ENCODE measurements at regions not wholly inside any gene's neighbourhood (a gene's known extent, or its start where the extent isn't known, plus 50 kb on each side); places are given as distances from the start of the nearest gene placed in this dataset.

GRCh38 chr2:211203986-211204385 is 647.6 kb downstream of the CPS1 start:
- no peaks in the 10 kb centered on the region for H3K27me3 ChIP-seq
- H3K36me3 ChIP-seq = no peaks in the 10 kb centered on the region
- H3K27ac ChIP-seq = no peak overlapping the region
- no peak for DNase-seq (ENCODE audit: low spot score in 2 of 2)
- H3K9me3 ChIP-seq = no peaks in the 10 kb centered on the region
- TF ChIP-seq CTCF (IDR thresholded peaks at IDR 0.05) (no peak), EP300 (IDR thresholded peaks at IDR 0.05) (no peak), POLR2A (IDR thresholded peaks at IDR 0.05) (no peak)
- no peak overlapping the region for H3K4me3 ChIP-seq
- H3K4me1 ChIP-seq = no peaks in the 10 kb centered on the region

- 52 to 53% methylated on average over 2 of the region's 2 CpGs for WGBS, 2 donors
- Histone ChIP-seq H3K27me3 (no peaks in the 10 kb centered on the region), H3K27ac (no peak overlapping the region), H3K9me3 (no peaks in the 10 kb centered on the region), H3K4me3 (no peak overlapping the region), H3K4me1 (no peaks in the 10 kb centered on the region), H3K36me3 (no peaks in the 10 kb centered on the region)
- DNase-seq (ENCODE audit: low spot score in 2 of 2) = no peak
- TF ChIP-seq EP300 (IDR thresholded peaks at IDR 0.05) = no peak
- TF ChIP-seq CTCF (IDR thresholded peaks at IDR 0.05) = no peak
- TF ChIP-seq POLR2A (IDR thresholded peaks at IDR 0.05) = no peak
Measured at GRCh38 chr2:211204456-211204855, 648.1 kb downstream of the CPS1 start.

- no peaks in the 10 kb centered on the region for H3K36me3 ChIP-seq
- no peaks in the 10 kb centered on the region for H3K4me1 ChIP-seq
- no peak for TF ChIP-seq EP300 (IDR thresholded peaks at IDR 0.05)
- TF ChIP-seq POLR2A (IDR thresholded peaks at IDR 0.05) = no peak
- no peak for TF ChIP-seq CTCF (IDR thresholded peaks at IDR 0.05)
- WGBS, 2 donors = 87 to 95% methylated on average over 6 of the region's 6 CpGs
- H3K27me3 ChIP-seq = no peaks in the 10 kb centered on the region
- no peak overlapping the region for H3K4me3 ChIP-seq
- no peak overlapping the region for H3K27ac ChIP-seq
- H3K9me3 ChIP-seq = no peaks in the 10 kb centered on the region
- DNase-seq (ENCODE audit: low spot score in 2 of 2) = no peak
Measured at GRCh38 chr2:211204902-211205301, 648.5 kb downstream of the CPS1 start.

GRCh38 chr2:211205358-211205757 is 649.0 kb downstream of the CPS1 start:
- Histone ChIP-seq H3K36me3 (no peaks in the 10 kb centered on the region), H3K4me3 (no peak overlapping the region), H3K27me3 (no peaks in the 10 kb centered on the region), H3K27ac (no peak overlapping the region), H3K4me1 (no peaks in the 10 kb centered on the region), H3K9me3 (no peaks in the 10 kb centered on the region)
- 65 to 69% methylated on average over 1 of the region's 1 CpG for WGBS, 2 donors
- TF ChIP-seq POLR2A (IDR thresholded peaks at IDR 0.05) = no peak
- TF ChIP-seq CTCF (IDR thresholded peaks at IDR 0.05) = no peak
- no peak for TF ChIP-seq EP300 (IDR thresholded peaks at IDR 0.05)
- DNase-seq (ENCODE audit: low spot score in 2 of 2) = no peak

- no peaks in the 10 kb centered on the region for H3K27me3 ChIP-seq
- no peak overlapping the region for H3K27ac ChIP-seq
- no peaks in the 10 kb centered on the region for H3K4me1 ChIP-seq
- H3K36me3 ChIP-seq = no peaks in the 10 kb centered on the region
- DNase-seq (ENCODE audit: low spot score in 2 of 2) = no peak
- no peak overlapping the region for H3K4me3 ChIP-seq
- no peaks in the 10 kb centered on the region for H3K9me3 ChIP-seq
- TF ChIP-seq POLR2A (IDR thresholded peaks at IDR 0.05) = no peak
- TF ChIP-seq CTCF (IDR thresholded peaks at IDR 0.05) = no peak
- TF ChIP-seq EP300 (IDR thresholded peaks at IDR 0.05) = no peak
Measured at GRCh38 chr2:211205836-211206235, 649.4 kb downstream of the CPS1 start.
